ENCODE measurements at regions not wholly inside any gene's neighbourhood (a gene's known extent, or its start where the extent isn't known, plus 50 kb on each side); places are given as distances from the start of the nearest gene placed in this dataset.
"Not testable (repeated sequence)": the region's sequence is repeated elsewhere in the genome, so short reads cannot be mapped to it uniquely, and the experiment has no call there.

- no peak overlapping the region for H3K4me3 ChIP-seq (replicated peaks; ENCODE audit: low read depth, low read length)
- no peak for TF ChIP-seq CTCF (IDR thresholded peaks at IDR 0.05; ENCODE audit: low read depth, low read length, missing control alignments)
- DNase-seq (ENCODE audit: extremely low read depth, low read depth): no peak
Measured at GRCh38 chr4:60485276-60485675, 714.9 kb upstream of the ADGRL3 start.

- not testable (repeated sequence) for H3K4me3 ChIP-seq (replicated peaks; ENCODE audit: low read depth, low read length); DNase-seq (ENCODE audit: extremely low read depth, low read depth)
Measured at GRCh38 chr4:60487118-60487761, 712.9 kb upstream of the ADGRL3 start.

- no peak for DNase-seq (ENCODE audit: extremely low read depth, low read depth)
- TF ChIP-seq CTCF (IDR thresholded peaks at IDR 0.05; ENCODE audit: low read depth, low read length, missing control alignments): no peak
- H3K4me3 ChIP-seq (replicated peaks; ENCODE audit: low read depth, low read length): no peak overlapping the region
Measured at GRCh38 chr4:60500810-60501209, 699.3 kb upstream of the ADGRL3 start.

GRCh38 chr4:60502733-60503132 is 697.4 kb upstream of the ADGRL3 start:
- TF ChIP-seq CTCF (IDR thresholded peaks at IDR 0.05; ENCODE audit: low read depth, low read length, missing control alignments): no peak
- no peak for DNase-seq (ENCODE audit: extremely low read depth, low read depth)
- no peak overlapping the region for H3K4me3 ChIP-seq (replicated peaks; ENCODE audit: low read depth, low read length)

- DNase-seq (ENCODE audit: extremely low read depth, low read depth): no peak
- no peak for TF ChIP-seq CTCF (IDR thresholded peaks at IDR 0.05; ENCODE audit: low read depth, low read length, missing control alignments)
- no peak overlapping the region for H3K4me3 ChIP-seq (replicated peaks; ENCODE audit: low read depth, low read length)
Measured at GRCh38 chr4:60506061-60506460, 694.1 kb upstream of the ADGRL3 start.

- TF ChIP-seq CTCF (IDR thresholded peaks at IDR 0.05; ENCODE audit: low read depth, low read length, missing control alignments): no peak
- DNase-seq (ENCODE audit: extremely low read depth, low read depth): no peak
- H3K4me3 ChIP-seq (replicated peaks; ENCODE audit: low read depth, low read length): no peak overlapping the region
Measured at GRCh38 chr4:60522265-60522664, 677.9 kb upstream of the ADGRL3 start.

DNA sequence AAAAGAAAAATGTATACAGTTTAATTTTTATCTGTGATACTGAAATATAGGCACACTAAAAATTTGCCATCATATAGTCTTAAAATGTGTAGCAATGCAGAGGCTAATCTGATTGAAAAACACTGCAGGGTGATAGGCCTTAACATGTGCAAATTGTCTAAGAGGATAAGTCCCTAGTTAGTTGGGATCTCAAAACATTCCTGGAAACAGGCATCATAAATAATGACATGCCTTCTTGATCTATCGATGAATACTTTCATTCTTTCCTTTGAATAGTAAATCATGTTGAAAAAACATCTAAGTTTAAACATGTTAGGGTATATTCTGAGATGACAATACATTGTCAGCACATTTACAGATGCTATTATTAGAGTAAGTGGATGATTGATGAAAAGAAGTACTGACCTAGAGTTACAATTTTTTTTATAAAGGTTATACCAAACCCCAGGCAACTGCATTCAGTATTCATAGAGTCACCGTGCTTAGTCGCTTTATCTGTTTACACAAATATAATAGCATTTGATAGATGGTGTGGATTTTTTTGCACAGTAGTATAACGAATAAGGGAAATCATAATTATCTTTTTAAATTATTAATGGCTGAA is 668.2 kb upstream of the ADGRL3 start:
- no peak overlapping the region for H3K4me3 ChIP-seq (replicated peaks; ENCODE audit: low read depth, low read length)
- DNase-seq (ENCODE audit: extremely low read depth, low read depth): no peak
- TF ChIP-seq CTCF (IDR thresholded peaks at IDR 0.05; ENCODE audit: low read depth, low read length, missing control alignments): no peak
